ENCODE measurements at regions not wholly inside any gene's neighbourhood (a gene's known extent, or its start where the extent isn't known, plus 50 kb on each side); places are given as distances from the start of the nearest gene placed in this dataset.

GRCh38 chr2:146602383-146602782 is 1242.4 kb upstream of the ACVR2A start:
- no peaks in the 10 kb centered on the region for H3K27me3 ChIP-seq (ENCODE audit: control insufficient read depth in 3 of 3, insufficient read depth in 3 of 3, low read length in 3 of 3)
- no peaks in the 10 kb centered on the region for H3K4me1 ChIP-seq (ENCODE audit: control insufficient read depth in 3 of 3, insufficient read depth in 3 of 3, low read length in 3 of 3)
- H3K4me3 ChIP-seq (ENCODE audit: low read length in 3 of 3): no peak overlapping the region
- no peak overlapping the region for H3K27ac ChIP-seq (ENCODE audit: low read depth, low read length)
- H3K9ac ChIP-seq (ENCODE audit: low read depth in 1 of 3, low read length in 3 of 3): no peak overlapping the region
- no peaks in the 10 kb centered on the region for H3K9me3 ChIP-seq (ENCODE audit: control insufficient read depth in 3 of 3, low read length in 3 of 3)
- H3K36me3 ChIP-seq (ENCODE audit: control insufficient read depth in 3 of 3, insufficient read depth in 3 of 3, low read length in 3 of 3): no peaks in the 10 kb centered on the region

DNA sequence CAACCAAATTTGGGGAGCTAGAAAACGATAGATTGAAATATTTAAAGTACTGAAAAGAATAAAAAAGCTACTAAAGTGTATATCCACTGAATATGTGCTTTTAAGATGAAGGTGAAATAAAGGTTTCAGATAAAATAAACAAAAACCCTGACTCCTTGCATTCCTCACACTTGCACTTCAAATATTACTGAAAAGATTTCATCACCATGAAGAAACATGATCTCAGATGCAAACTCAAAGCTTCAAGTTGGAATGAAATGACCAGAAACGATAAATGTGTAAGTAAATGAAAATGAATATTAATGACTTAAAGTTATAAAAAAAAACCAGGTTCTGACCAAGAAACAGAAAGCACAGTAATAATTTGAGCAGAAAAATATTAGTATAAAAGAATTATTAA is 1246.0 kb upstream of the ACVR2A start:
- Histone ChIP-seq H3K4me3 (ENCODE audit: low read length in 3 of 3) (no peak overlapping the region), H3K9ac (ENCODE audit: low read depth in 1 of 3, low read length in 3 of 3) (no peak overlapping the region), H3K9me3 (ENCODE audit: control insufficient read depth in 3 of 3, low read length in 3 of 3) (no peaks in the 10 kb centered on the region), H3K4me1 (ENCODE audit: control insufficient read depth in 3 of 3, insufficient read depth in 3 of 3, low read length in 3 of 3) (no peaks in the 10 kb centered on the region), H3K27ac (ENCODE audit: low read depth, low read length) (no peak overlapping the region), H3K27me3 (ENCODE audit: control insufficient read depth in 3 of 3, insufficient read depth in 3 of 3, low read length in 3 of 3) (no peaks in the 10 kb centered on the region), H3K36me3 (ENCODE audit: control insufficient read depth in 3 of 3, insufficient read depth in 3 of 3, low read length in 3 of 3) (no peaks in the 10 kb centered on the region)

GRCh38 chr2:146597291-146597690 is 1247.5 kb upstream of the ACVR2A start:
- H3K27ac ChIP-seq (ENCODE audit: low read depth, low read length): no peak overlapping the region
- H3K4me3 ChIP-seq (ENCODE audit: low read length in 3 of 3): no peak overlapping the region
- no peaks in the 10 kb centered on the region for H3K36me3 ChIP-seq (ENCODE audit: control insufficient read depth in 3 of 3, insufficient read depth in 3 of 3, low read length in 3 of 3)
- H3K4me1 ChIP-seq (ENCODE audit: control insufficient read depth in 3 of 3, insufficient read depth in 3 of 3, low read length in 3 of 3): no peaks in the 10 kb centered on the region
- H3K27me3 ChIP-seq (ENCODE audit: control insufficient read depth in 3 of 3, insufficient read depth in 3 of 3, low read length in 3 of 3): no peaks in the 10 kb centered on the region
- no peaks in the 10 kb centered on the region for H3K9me3 ChIP-seq (ENCODE audit: control insufficient read depth in 3 of 3, low read length in 3 of 3)
- H3K9ac ChIP-seq (ENCODE audit: low read depth in 1 of 3, low read length in 3 of 3): no peak overlapping the region

GRCh38 chr2:146591908-146592307 is 1252.9 kb upstream of the ACVR2A start:
- Histone ChIP-seq H3K4me3 (ENCODE audit: low read length in 3 of 3) (no peak overlapping the region), H3K36me3 (ENCODE audit: control insufficient read depth in 3 of 3, insufficient read depth in 3 of 3, low read length in 3 of 3) (no peaks in the 10 kb centered on the region), H3K9me3 (ENCODE audit: control insufficient read depth in 3 of 3, low read length in 3 of 3) (no peaks in the 10 kb centered on the region), H3K27me3 (ENCODE audit: control insufficient read depth in 3 of 3, insufficient read depth in 3 of 3, low read length in 3 of 3) (no peaks in the 10 kb centered on the region), H3K27ac (ENCODE audit: low read depth, low read length) (no peak overlapping the region), H3K4me1 (ENCODE audit: control insufficient read depth in 3 of 3, insufficient read depth in 3 of 3, low read length in 3 of 3) (no peaks in the 10 kb centered on the region), H3K9ac (ENCODE audit: low read depth in 1 of 3, low read length in 3 of 3) (no peak overlapping the region)

DNA sequence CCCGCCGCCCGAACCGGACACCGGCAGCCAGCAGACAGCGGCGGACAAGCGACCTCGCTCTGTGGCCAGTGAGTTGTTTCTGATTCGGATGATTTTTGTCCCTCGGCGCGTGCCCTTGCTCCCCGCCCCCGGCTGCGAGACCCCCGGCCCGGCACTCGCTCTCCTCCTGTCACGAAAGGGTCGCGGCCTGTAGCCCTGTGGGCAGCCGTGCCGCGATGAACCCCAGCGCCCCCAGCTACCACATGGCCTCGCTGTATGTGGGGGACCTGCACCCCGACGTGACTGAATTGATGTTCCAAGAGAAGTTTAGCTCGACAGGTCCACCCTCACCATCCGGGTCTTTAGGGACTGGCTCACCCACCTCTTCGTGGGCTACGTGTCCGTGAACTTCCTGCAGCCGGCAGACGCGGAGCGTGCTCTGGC is 1257.5 kb upstream of the ACVR2A start:
- no peak overlapping the region for H3K27ac ChIP-seq (ENCODE audit: low read depth, low read length)
- H3K9ac ChIP-seq (ENCODE audit: low read depth in 1 of 3, low read length in 3 of 3): no peak overlapping the region
- H3K4me1 ChIP-seq (ENCODE audit: control insufficient read depth in 3 of 3, insufficient read depth in 3 of 3, low read length in 3 of 3): no peaks in the 10 kb centered on the region
- H3K36me3 ChIP-seq (ENCODE audit: control insufficient read depth in 3 of 3, insufficient read depth in 3 of 3, low read length in 3 of 3): no peaks in the 10 kb centered on the region
- H3K27me3 ChIP-seq (ENCODE audit: control insufficient read depth in 3 of 3, insufficient read depth in 3 of 3, low read length in 3 of 3): no peaks in the 10 kb centered on the region
- H3K4me3 ChIP-seq (ENCODE audit: low read length in 3 of 3): no peak overlapping the region
- H3K9me3 ChIP-seq (ENCODE audit: control insufficient read depth in 3 of 3, low read length in 3 of 3): no peaks in the 10 kb centered on the region

DNA sequence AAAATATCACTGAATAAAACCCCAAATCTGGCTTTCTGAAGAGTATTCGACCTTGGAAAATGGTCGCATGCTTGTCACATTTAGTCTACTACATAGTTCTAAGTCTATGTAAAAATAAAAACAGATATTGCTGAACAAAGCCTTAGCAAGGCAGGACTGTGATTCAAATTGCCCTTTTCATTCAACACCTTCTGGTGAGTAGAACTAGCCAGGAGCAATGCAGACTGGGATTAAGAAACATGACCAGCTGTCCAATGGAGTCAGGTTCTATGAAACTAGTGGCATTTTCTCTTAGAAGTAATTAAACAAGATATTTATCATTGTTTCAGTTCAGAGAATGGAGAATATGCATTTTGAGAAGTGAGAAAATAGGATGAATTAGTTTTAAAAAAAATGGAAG is 1260.5 kb upstream of the ACVR2A start:
- Histone ChIP-seq H3K9ac (ENCODE audit: low read depth in 1 of 3, low read length in 3 of 3) (no peak overlapping the region), H3K27me3 (ENCODE audit: control insufficient read depth in 3 of 3, insufficient read depth in 3 of 3, low read length in 3 of 3) (no peaks in the 10 kb centered on the region), H3K4me3 (ENCODE audit: low read length in 3 of 3) (no peak overlapping the region), H3K4me1 (ENCODE audit: control insufficient read depth in 3 of 3, insufficient read depth in 3 of 3, low read length in 3 of 3) (no peaks in the 10 kb centered on the region), H3K9me3 (ENCODE audit: control insufficient read depth in 3 of 3, low read length in 3 of 3) (no peaks in the 10 kb centered on the region), H3K27ac (ENCODE audit: low read depth, low read length) (no peak overlapping the region), H3K36me3 (ENCODE audit: control insufficient read depth in 3 of 3, insufficient read depth in 3 of 3, low read length in 3 of 3) (no peaks in the 10 kb centered on the region)

GRCh38 chr2:146579147-146579930 is 1265.5 kb upstream of the ACVR2A start:
- Histone ChIP-seq H3K27ac (ENCODE audit: low read depth, low read length) (no peak overlapping the region), H3K4me1 (ENCODE audit: control insufficient read depth in 3 of 3, insufficient read depth in 3 of 3, low read length in 3 of 3) (no peaks in the 10 kb centered on the region), H3K9me3 (ENCODE audit: control insufficient read depth in 3 of 3, low read length in 3 of 3) (no peaks in the 10 kb centered on the region), H3K36me3 (ENCODE audit: control insufficient read depth in 3 of 3, insufficient read depth in 3 of 3, low read length in 3 of 3) (no peaks in the 10 kb centered on the region), H3K4me3 (ENCODE audit: low read length in 3 of 3) (no peak overlapping the region), H3K27me3 (ENCODE audit: control insufficient read depth in 3 of 3, insufficient read depth in 3 of 3, low read length in 3 of 3) (no peaks in the 10 kb centered on the region), H3K9ac (ENCODE audit: low read depth in 1 of 3, low read length in 3 of 3) (no peak overlapping the region)

DNA sequence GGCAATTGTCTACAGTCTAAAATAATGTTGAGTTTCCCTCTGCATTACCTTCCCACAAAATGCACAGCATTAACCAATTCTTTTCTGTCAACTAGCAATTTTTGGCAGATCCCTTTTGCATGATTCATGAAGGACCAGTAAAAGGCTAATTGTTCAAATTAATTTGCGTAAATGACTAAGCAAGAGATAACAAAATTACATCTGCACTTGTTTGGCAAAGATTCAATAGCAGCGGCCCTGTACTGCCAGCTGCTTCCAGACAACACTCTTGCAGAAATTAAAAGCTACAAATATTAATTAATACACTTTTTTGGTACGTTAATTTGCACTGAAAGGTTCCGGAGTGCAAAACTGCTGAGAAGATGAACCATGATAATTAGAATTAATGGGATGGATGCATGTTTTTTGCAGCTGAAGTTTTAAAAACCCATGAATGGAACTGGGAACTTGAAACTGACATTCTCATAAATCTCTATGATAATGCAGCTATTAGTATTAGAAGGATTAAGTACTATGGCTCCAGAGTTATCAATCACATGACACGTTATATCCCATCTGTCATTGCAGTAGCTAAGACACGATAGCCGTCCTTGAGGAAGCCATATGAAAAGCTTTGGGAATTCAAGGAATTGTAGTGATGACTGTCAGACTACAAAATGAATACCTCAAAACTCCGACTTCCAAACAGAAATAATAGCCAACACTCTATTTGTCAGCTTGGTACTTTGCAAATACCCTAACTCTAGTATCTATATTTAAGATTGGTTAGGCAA is 1268.3 kb upstream of the ACVR2A start:
- H3K4me1 ChIP-seq (ENCODE audit: control insufficient read depth in 3 of 3, insufficient read depth in 3 of 3, low read length in 3 of 3): no peaks in the 10 kb centered on the region
- H3K36me3 ChIP-seq (ENCODE audit: control insufficient read depth in 3 of 3, insufficient read depth in 3 of 3, low read length in 3 of 3): no peaks in the 10 kb centered on the region
- no peaks in the 10 kb centered on the region for H3K9me3 ChIP-seq (ENCODE audit: control insufficient read depth in 3 of 3, low read length in 3 of 3)
- H3K27me3 ChIP-seq (ENCODE audit: control insufficient read depth in 3 of 3, insufficient read depth in 3 of 3, low read length in 3 of 3): no peaks in the 10 kb centered on the region
- no peak overlapping the region for H3K4me3 ChIP-seq (ENCODE audit: low read length in 3 of 3)
- H3K27ac ChIP-seq (ENCODE audit: low read depth, low read length): no peak overlapping the region
- H3K9ac ChIP-seq (ENCODE audit: low read depth in 1 of 3, low read length in 3 of 3): no peak overlapping the region

- Histone ChIP-seq H3K9me3 (ENCODE audit: control insufficient read depth in 3 of 3, low read length in 3 of 3) (no peaks in the 10 kb centered on the region), H3K36me3 (ENCODE audit: control insufficient read depth in 3 of 3, insufficient read depth in 3 of 3, low read length in 3 of 3) (no peaks in the 10 kb centered on the region), H3K27me3 (ENCODE audit: control insufficient read depth in 3 of 3, insufficient read depth in 3 of 3, low read length in 3 of 3) (no peaks in the 10 kb centered on the region), H3K27ac (ENCODE audit: low read depth, low read length) (no peak overlapping the region), H3K9ac (ENCODE audit: low read depth in 1 of 3, low read length in 3 of 3) (no peak overlapping the region), H3K4me1 (ENCODE audit: control insufficient read depth in 3 of 3, insufficient read depth in 3 of 3, low read length in 3 of 3) (no peaks in the 10 kb centered on the region), H3K4me3 (ENCODE audit: low read length in 3 of 3) (no peak overlapping the region)
Measured at GRCh38 chr2:146572598-146572997, 1272.2 kb upstream of the ACVR2A start.

DNA sequence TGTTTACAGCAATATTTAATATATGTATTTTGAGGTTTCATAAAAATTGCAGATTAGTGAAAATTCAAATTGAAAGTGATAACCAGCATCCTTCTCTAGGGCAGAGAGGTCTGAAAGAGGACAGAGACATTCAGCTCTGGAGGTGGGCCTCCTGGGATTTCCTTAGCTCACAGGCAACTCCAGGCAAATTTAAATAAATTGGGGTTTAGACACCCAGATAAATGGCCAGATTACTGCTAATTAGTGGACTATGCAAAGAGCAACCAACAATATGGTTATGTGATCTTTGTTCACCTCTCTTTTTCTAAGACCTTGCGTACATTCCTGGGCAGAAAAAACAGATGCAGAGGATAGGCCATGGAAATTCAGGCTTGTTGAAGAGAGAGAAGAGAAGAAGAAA is 1282.8 kb upstream of the ACVR2A start:
- H3K9me3 ChIP-seq (ENCODE audit: control insufficient read depth in 3 of 3, low read length in 3 of 3): no peaks in the 10 kb centered on the region
- H3K27me3 ChIP-seq (ENCODE audit: control insufficient read depth in 3 of 3, insufficient read depth in 3 of 3, low read length in 3 of 3): no peaks in the 10 kb centered on the region
- H3K4me3 ChIP-seq (ENCODE audit: low read length in 3 of 3): no peak overlapping the region
- H3K4me1 ChIP-seq (ENCODE audit: control insufficient read depth in 3 of 3, insufficient read depth in 3 of 3, low read length in 3 of 3): no peaks in the 10 kb centered on the region
- no peak overlapping the region for H3K9ac ChIP-seq (ENCODE audit: low read depth in 1 of 3, low read length in 3 of 3)
- no peak overlapping the region for H3K27ac ChIP-seq (ENCODE audit: low read depth, low read length)
- no peaks in the 10 kb centered on the region for H3K36me3 ChIP-seq (ENCODE audit: control insufficient read depth in 3 of 3, insufficient read depth in 3 of 3, low read length in 3 of 3)

Measured in skeletal muscle tissue (tissue), 3 donors.